ENCODE measurements at regions not wholly inside any gene's neighbourhood (a gene's known extent, or its start where the extent isn't known, plus 50 kb on each side); places are given as distances from the start of the nearest gene placed in this dataset.

DNA sequence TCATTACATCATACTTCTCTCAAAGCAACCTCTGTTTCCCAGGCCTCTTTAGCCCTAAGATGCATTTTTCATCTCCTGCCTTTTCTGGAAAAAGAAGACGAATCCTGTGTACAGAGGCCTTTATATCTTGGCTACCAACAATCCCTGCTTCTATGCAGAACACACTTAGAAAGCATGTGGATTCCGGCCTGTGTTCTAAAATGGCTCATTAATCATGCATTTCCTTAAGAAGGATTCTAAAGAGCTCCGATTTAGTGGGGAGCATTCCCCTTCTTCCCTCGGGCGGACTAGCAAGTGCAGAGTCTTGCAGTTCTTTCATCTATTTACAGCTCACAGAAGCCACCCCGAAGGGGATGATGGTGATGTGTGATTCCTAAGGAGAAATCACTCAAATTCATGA, 1212.9 kb downstream of the TYW1 start:
- no peak for TF ChIP-seq CTCF (conservative IDR thresholded peaks at IDR 0.05; ENCODE audit: low read length)
- TF ChIP-seq EZH2phosphoT487 (IDR thresholded peaks at IDR 0.05; ENCODE audit: borderline replicate concordance) = no peak
